ENCODE measurements at regions not wholly inside any gene's neighbourhood (a gene's known extent, or its start where the extent isn't known, plus 50 kb on each side); places are given as distances from the start of the nearest gene placed in this dataset.

DNA sequence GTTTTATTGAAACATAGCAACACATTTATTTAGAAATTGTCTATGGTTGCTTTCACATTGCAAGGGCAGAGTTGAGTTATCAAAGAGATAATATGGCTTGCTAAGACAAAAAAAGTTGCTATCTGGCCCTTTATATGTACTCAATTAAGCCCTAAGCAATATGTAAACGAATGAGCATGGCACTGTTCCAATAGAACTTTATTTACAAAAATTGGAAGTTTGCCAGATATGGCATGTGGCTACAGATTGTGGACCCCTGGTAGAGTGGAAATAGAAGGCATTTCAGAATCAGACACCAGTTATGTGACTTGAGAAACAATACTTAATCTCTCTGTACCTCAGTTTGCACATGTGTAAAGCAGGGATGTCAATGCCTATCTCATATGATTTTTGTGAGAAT is 515.6 kb upstream of the SGO1 start:
- in situ Hi-C loops (cut with MboI; ENCODE audit: low pct_unique_long_range_greater_than_20kb, low sequenced_read_pairs): no loop called here
- DNase-seq: no peak

DNA sequence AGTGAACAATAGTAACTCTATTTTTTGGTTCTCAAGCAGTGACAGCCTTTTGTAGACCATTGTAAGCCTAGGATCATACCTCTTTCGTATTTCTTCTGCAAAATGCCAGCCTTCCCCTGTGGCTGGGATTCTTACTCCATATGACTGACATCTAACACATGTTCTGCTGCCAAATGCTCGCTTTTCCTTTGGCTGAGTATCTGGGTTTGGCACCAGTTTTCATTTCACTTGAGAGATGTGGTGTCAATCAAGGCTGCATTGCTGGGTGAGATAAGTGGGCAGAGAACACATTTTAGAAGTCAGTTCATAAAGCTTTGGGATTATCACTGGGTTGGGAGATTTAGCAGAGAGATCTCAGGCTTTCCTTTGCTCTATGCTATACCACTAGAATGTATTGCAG is 514.7 kb upstream of the SGO1 start:
- in situ Hi-C loops (cut with MboI; ENCODE audit: low pct_unique_long_range_greater_than_20kb, low sequenced_read_pairs): no loop called here
- DNase-seq: no peak

DNA sequence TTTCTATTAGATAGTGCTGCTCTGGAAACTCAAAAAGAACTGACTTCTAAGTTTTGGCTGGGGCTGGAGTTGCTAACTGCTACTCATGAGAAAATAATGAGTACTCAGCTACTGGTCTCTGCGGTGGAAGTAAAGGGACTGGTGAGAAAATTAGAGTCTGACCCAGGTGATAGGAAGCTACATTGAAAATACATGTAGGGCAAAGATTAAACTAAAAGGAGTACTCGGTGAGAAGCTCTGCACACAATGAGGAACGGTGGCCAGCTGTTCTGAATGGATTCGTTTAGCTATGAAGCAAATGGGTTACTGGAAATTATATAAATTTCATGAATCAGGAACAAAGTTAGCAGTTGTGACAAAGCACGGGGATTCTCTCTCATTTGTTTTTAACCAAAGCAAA is 512.9 kb upstream of the SGO1 start:
- in situ Hi-C loops (cut with MboI; ENCODE audit: low pct_unique_long_range_greater_than_20kb, low sequenced_read_pairs): no loop called here
- no peak for DNase-seq

DNA sequence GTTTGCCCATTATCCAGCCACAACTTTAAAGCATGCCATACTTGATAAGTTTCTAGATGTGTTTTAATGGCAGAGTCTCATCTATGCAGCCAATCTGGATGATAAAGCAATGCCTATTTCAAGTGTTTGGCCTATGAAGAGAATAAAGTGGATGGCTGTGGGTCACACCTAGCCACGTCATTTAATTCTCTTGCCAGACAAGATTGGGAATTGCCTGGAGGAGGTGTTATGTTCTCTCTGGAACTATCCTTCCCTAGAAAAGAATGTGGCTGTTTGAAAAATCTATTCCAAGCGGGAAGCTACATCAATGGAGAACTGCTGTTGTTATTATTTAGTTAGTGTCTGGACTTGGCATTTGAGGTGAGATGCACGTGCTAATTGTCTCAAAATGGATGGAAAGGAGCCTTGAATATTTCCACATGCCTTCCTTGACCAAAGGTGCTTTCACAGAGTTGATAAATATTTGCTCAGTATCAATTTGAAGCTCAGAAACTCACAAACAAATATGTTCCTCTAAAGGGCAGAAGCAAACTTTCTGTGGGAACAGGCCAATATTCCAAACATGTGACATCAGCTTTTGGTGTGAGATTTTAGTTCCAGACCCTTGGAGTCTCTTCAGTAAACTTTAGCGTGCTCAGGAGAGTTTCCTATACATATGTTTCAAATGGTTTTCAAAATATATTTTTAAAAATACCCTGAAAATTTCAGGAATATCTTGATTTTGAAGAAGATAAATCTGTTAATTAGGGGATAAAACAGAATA is 510.6 kb upstream of the SGO1 start:
- no peak for DNase-seq
- in situ Hi-C loops (cut with MboI; ENCODE audit: low pct_unique_long_range_greater_than_20kb, low sequenced_read_pairs): no loop called here

DNA sequence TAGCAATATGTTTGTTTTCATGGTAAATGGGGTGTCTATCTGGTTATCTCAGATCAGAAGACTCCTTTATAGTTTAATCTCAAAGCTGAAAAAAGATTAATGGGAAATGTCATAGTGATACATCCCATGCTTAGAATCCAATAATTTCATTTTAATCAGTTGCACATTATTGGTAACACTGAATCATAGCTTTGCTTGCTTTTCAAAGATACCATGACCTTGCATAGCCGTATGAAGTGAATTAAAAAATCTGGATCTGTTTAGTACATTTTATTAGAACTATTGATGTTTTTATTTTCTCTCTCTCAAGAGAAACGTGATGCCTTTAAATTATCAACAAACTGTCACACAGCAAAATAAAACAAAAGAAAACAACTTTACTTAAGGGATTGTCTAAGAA is 506.7 kb upstream of the SGO1 start:
- in situ Hi-C loops (cut with MboI; ENCODE audit: low pct_unique_long_range_greater_than_20kb, low sequenced_read_pairs): no loop called here
- no peak for DNase-seq

DNA sequence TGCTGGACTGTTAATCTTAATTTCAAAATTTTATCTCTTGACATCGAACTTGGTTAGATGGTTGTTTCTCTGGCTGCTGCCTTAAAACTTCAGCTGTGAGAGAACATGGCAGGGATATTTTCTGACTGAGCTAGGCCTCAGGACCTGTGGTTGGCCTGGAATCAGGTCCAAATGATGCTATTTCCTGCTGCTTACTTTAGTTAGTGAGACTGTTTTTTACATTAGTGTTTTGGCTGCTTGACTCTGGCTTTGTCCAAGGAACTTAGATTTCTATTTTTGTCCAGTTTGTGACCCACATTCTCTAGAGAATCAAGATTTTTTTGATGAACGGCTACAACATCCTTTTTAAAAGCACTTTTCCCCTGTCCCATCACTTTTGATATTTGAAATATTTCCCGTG is 497.9 kb upstream of the SGO1 start:
- in situ Hi-C loops (cut with MboI; ENCODE audit: low pct_unique_long_range_greater_than_20kb, low sequenced_read_pairs): no loop called here
- no peak for DNase-seq

DNA sequence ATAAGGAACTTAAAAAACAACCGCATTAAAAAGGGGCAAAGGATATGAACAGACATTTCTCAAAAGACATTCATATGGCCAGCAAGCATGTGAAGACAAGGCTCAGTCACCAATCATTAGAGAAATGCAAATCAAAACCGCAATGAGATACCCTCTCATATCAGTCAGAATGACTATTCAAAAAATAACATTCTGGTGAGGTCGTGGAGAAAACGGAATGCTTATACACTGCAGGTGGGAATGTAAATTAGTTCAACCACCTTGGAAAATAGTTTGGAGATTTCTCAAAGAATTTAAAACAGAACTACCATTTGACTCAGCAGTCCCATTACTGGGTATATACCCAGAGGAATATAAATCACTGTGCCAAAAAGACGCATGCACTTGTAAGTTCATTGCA is 496.6 kb upstream of the SGO1 start:
- in situ Hi-C loops (cut with MboI; ENCODE audit: low pct_unique_long_range_greater_than_20kb, low sequenced_read_pairs): no loop called here
- DNase-seq: no peak

DNA sequence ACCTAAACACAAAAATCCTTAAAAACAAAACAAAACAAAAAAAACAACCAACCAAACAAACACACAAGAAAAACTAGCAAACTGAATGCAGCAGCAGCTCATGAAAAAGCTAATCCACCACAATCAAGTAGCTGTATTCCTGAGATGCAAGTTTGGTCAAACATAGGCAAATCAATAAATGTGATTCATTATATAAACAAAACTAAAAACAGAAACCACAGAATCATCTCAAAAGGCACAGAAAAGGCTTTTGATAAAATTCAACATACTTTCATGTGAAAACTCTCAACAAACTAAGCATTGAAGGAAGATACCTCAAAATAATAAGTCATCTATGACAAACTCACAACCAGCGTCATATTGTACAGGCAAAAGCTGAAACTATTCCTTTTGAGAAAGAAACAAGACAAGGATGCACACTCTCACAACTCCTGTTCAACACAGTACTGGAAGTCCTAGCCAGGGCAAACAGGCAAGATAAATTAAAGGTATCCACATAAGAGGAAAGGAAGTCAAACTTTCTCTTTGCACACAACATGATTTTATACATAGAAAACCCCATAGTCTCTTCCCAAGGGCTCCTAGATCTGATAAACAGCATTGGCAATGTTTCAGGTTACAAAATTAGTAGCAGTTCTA is 495.1 kb upstream of the SGO1 start:
- no peak for DNase-seq
- in situ Hi-C loops (cut with MboI; ENCODE audit: low pct_unique_long_range_greater_than_20kb, low sequenced_read_pairs): no loop called here

DNA sequence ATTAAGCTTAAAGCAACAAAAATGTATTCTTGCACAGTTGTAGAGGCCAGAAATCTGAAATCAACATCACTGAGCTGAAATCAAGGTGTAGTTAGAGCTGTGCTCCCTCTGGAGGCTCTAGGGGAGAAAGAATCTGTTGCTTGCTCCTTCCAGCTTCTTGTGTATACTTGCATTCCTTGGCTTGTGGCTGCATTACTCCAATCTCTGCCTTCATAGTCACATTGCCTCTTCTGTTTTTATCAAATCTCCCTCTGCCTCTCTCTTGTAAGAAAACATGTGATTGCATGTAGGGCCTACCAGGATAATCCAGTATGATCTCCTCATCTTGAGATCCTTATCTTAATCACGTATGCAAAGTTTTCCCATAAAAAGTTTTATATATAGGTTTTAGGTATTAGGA is 487.9 kb upstream of the SGO1 start:
- in situ Hi-C loops (cut with MboI; ENCODE audit: low pct_unique_long_range_greater_than_20kb, low sequenced_read_pairs): no loop called here
- DNase-seq: no peak

DNA sequence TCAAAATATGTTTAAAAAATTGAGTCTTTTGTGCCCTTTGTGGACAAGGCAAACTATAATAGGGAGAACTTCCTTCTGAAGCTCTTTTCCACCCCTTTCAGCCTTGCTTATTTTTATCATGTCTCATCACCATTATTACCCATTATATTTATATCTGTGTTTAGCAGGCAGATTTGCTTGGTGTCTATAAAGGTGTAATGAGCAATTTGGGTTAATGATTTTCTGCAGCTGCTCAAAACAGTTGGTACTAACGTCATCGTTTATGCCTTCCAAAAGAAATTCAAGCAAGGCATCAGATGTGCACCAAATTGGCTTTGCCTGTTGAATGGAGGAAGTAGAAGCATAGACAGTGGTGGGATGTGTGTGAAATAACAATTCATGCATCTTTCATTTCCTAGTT is 483.7 kb upstream of the SGO1 start:
- in situ Hi-C loops (cut with MboI; ENCODE audit: low pct_unique_long_range_greater_than_20kb, low sequenced_read_pairs): no loop called here
- DNase-seq: no peak

DNA sequence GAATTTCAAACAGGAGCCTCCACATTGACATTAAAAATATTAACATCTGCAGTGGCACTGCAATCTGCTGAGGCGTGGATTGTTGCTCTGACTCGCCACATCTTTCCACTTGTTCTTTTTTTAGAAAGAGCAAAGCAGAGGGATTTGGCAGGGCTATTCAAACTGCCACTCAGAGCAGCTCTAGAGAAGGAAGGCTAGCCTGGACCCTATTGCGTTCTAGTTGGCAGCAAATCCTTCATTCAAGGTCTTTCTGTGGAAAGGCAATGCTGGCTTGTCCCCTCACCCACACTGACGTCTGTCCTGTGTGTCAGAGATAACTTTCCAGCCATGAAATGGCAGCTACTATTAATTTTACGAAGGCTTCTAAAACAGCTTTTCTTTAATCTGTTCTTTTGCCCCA is 483.2 kb upstream of the SGO1 start:
- in situ Hi-C loops (cut with MboI; ENCODE audit: low pct_unique_long_range_greater_than_20kb, low sequenced_read_pairs): no loop called here
- no peak for DNase-seq

DNA sequence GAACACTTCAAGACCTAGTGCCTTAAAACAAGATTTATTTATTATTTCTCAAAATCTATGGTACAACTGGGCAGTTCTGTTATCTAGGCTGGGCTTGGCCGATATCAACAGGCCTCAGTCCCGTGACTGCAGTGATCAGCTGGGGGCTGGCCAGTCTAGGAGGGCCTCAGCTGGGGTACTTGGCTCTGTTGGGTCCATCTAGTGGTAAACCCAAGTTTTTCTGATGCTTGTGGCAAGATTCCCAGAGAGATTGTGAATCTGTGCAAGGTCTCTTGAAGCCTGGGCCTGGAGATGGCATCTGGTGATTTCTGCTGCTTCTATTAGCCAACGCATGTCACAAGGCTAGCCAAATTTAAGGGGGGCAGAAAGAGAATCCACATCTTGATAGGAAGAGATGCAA is 482.4 kb upstream of the SGO1 start:
- in situ Hi-C loops (cut with MboI; ENCODE audit: low pct_unique_long_range_greater_than_20kb, low sequenced_read_pairs): no loop called here
- no peak for DNase-seq

DNA sequence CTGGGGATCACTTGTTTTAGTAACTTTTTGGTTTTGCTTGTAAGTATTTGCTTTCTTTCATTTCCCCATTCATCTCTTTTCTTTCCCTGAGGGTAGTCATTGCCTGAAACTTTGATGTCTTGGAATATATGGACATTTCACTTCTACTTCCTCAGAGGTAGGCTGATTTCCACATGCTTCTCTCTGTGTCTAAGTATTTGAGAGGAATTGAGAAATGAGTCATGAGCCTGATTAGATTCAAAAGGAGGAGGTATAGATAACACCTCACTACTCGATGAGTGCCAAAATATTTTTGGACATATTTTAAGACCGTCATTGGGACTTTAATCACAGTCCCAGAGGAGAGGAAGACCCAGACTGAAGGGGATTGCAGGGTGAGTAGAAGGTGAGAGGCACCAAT is 480.1 kb upstream of the SGO1 start:
- in situ Hi-C loops (cut with MboI; ENCODE audit: low pct_unique_long_range_greater_than_20kb, low sequenced_read_pairs): no loop called here
- no peak for DNase-seq

DNA sequence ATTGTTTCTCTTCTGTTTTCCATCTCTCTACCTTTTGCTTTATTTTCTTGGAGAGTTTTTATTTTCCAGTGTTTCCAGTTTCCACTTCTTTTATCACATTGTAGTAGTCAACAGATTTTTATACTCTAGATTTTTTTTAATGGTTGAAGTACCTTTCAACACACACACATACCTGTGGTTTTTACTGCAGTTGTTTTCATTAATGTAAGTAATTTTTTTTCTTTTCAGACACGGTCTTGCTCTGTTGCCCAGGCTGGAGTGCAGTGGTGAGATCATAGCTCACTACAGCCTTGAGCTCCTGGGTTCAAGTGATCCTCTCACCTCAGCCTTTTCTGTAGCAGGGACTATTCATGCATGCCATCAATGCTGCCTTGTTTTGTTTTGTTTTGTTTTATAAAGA is 472.5 kb upstream of the SGO1 start:
- no peak for DNase-seq
- in situ Hi-C loops (cut with MboI; ENCODE audit: low pct_unique_long_range_greater_than_20kb, low sequenced_read_pairs): no loop called here

DNA sequence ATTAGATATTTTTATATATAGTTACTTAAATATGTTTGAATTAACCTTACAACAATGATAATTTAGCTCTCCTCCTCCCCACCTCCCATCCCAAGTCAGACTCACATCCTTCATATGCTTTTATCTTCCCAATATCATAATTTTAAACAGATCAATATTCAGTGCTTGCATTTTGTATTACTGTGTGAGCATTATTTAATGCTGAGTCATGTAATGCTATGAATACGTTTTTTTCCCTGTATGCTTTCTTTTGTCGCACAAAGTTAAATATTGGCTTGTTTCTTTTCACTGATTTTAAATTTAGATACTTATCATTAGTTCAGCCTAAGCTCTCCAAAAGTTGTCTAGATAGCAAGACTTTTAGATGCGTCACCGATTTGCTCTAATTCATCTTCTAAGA is 471.6 kb upstream of the SGO1 start:
- in situ Hi-C loops (cut with MboI; ENCODE audit: low pct_unique_long_range_greater_than_20kb, low sequenced_read_pairs): no loop called here
- DNase-seq: no peak

DNA sequence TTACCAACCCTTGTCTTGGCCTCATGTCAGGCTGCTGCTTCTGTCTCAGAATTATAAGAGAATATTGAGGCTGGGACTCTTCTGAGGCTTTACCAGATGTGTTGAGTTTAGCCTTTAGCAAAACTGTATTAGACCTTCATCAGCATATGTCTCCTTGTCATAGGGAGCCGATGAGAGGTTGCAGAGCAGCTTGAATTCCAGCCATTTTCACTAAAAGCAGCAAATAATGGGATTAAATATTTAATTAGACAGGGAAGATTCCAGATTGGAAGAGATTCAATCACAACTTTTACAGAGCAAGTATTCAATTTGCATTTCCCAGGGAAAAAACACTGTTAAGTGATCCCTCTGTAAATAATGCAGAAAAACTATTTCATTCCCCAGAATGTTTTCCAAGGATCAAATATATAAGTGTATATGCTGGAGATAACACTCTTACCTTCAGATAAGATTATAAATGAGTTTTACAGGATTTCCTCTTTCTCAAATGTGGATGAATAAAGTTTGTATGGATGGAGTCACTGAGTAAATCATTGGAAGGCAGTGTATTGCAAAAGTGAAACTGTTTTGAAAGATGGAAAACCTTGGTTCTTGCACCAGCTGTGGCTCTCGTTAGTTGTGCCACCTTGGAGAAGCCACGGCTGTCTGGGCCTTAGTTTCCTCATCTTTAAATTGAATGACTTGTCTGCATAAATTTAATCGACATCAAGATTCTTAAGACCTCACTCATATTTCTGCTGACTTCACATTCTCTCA is 466.4 kb upstream of the SGO1 start:
- in situ Hi-C loops (cut with MboI; ENCODE audit: low pct_unique_long_range_greater_than_20kb, low sequenced_read_pairs): no loop called here

DNA sequence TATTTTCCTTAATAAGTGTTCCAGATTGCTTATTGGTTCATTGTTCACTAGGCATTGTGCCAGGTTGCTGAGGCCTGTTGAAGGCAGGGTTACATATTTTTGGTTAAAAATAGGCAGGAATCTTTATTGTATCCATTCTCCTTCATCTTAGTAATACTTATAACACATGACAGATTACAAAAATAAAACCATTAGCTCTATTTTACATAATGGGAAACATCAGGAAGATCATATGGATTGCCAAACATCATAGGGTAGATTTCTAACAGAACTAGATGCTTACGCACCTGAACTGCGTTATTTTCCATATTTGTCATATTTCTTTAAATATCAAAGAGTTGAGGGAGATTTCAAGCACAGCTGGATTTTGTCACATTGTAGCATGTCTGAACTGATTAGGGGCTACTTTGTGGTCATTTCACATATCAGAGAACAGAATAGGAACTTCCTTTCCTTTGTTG is 462.9 kb upstream of the SGO1 start:
- no peak for DNase-seq
- in situ Hi-C loops (cut with MboI; ENCODE audit: low pct_unique_long_range_greater_than_20kb, low sequenced_read_pairs): no loop called here

More for the DNA sequence above, 466.4 kb upstream of the SGO1 start:
- DNase-seq: no peak

DNA sequence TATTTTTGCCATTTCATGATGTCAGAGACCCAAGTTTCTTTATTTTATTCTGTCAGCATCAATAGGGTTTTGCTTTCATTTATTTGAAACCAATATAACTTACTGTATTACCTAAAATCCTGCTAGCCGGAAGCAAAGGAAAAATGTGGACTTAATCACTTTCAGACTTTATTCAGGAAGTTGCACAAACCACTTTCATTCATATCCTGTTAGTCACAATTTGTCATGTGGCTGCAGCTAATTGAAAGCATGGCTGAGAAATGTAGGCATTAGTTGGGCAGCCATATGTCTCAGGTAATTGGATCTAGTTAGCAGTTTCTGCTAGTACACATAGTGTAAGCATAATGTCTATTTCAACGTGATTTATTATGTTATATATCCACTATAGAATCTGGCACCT is 462.3 kb upstream of the SGO1 start:
- in situ Hi-C loops (cut with MboI; ENCODE audit: low pct_unique_long_range_greater_than_20kb, low sequenced_read_pairs): no loop called here
- DNase-seq: no peak

DNA sequence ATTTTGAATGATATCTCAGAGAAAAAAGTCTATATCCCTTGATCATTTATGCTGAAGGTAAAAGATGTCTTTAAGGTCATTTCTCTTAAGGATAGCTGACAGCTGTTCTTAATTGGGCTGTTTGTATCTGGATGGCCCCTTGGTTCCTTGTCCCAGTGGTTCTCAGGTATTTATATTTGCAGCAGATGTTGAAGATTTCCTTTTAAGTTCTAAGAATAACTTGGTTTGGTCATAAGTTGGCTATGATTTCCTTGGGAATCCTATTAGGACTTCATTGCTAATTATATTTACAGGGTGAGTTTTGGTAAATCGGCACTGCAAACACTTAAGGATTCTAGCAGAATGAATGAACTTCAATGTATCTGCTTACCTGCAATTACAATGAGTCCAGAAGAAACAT is 460.4 kb upstream of the SGO1 start:
- DNase-seq: no peak

DNA sequence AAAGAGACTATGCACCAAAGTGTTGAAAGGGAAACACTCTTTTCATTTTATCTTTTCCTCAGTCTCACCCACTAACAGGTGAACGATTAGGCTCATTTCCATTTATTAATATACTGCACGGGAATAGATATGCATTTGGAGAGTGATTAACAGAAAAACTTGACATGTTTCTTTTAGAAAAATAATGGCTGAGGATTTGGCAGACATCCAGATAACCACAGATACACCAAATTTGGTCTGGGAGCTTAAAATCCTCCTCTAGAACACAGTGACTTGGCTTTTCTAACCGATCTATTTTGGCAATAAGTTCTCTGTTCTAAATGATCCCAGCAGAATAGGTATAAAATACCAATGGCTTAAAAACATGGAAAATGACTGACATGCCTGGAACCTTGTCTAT is 459.3 kb upstream of the SGO1 start:
- in situ Hi-C loops (cut with MboI; ENCODE audit: low pct_unique_long_range_greater_than_20kb, low sequenced_read_pairs): no loop called here
- no peak for DNase-seq

More for the DNA sequence above, 460.4 kb upstream of the SGO1 start:
- in situ Hi-C loops (cut with MboI; ENCODE audit: low pct_unique_long_range_greater_than_20kb, low sequenced_read_pairs): no loop called here
